ENCODE measurements at regions not wholly inside any gene's neighbourhood (a gene's known extent, or its start where the extent isn't known, plus 50 kb on each side); places are given as distances from the start of the nearest gene placed in this dataset.

GRCh38 chr12:88393017-88393767 is 187.1 kb downstream of the KITLG start:
- DNase-seq (ENCODE audit: low read depth) = no peak
- H3K4me3 ChIP-seq (ENCODE audit: low read depth, low read length) = no peak overlapping the region
- TF ChIP-seq CTCF (IDR thresholded peaks at IDR 0.05; ENCODE audit: low read depth, low read length, missing control alignments) = peak; percentile 57

- H3K4me3 ChIP-seq (ENCODE audit: low read depth, low read length) = no peak overlapping the region
- DNase-seq (ENCODE audit: low read depth) = no peak
- TF ChIP-seq CTCF (IDR thresholded peaks at IDR 0.05; ENCODE audit: low read depth, low read length, missing control alignments) = no peak
Observed at GRCh38 chr12:88398031-88398430, 182.2 kb downstream of the KITLG start.

GRCh38 chr12:88399811-88400210 is 180.5 kb downstream of the KITLG start:
- no peak for TF ChIP-seq CTCF (IDR thresholded peaks at IDR 0.05; ENCODE audit: low read depth, low read length, missing control alignments)
- DNase-seq (ENCODE audit: low read depth) = no peak
- no peak overlapping the region for H3K4me3 ChIP-seq (ENCODE audit: low read depth, low read length)

GRCh38 chr12:88400302-88400701 is 180.0 kb downstream of the KITLG start:
- no peak for DNase-seq (ENCODE audit: low read depth)
- no peak overlapping the region for H3K4me3 ChIP-seq (ENCODE audit: low read depth, low read length)
- no peak for TF ChIP-seq CTCF (IDR thresholded peaks at IDR 0.05; ENCODE audit: low read depth, low read length, missing control alignments)

GRCh38 chr12:88401155-88401554 is 179.1 kb downstream of the KITLG start:
- DNase-seq (ENCODE audit: low read depth) = no peak
- no peak overlapping the region for H3K4me3 ChIP-seq (ENCODE audit: low read depth, low read length)
- TF ChIP-seq CTCF (IDR thresholded peaks at IDR 0.05; ENCODE audit: low read depth, low read length, missing control alignments) = no peak

- no peak overlapping the region for H3K4me3 ChIP-seq (ENCODE audit: low read depth, low read length)
- DNase-seq (ENCODE audit: low read depth) = no peak
- no peak for TF ChIP-seq CTCF (IDR thresholded peaks at IDR 0.05; ENCODE audit: low read depth, low read length, missing control alignments)
Observed at GRCh38 chr12:88406905-88407304, 173.4 kb downstream of the KITLG start.

- H3K4me3 ChIP-seq (ENCODE audit: low read depth, low read length) = no peak overlapping the region
- no peak for TF ChIP-seq CTCF (IDR thresholded peaks at IDR 0.05; ENCODE audit: low read depth, low read length, missing control alignments)
- no peak for DNase-seq (ENCODE audit: low read depth)
Observed at GRCh38 chr12:88408823-88409222, 171.4 kb downstream of the KITLG start.

Measured in GM12864 (cell line).